VCaP (cell line): ENCODE measurements at regions not wholly inside any gene's neighbourhood (a gene's known extent, or its start where the extent isn't known, plus 50 kb on each side); places are given as distances from the start of the nearest gene placed in this dataset.
"Not testable (repeated sequence)": the region's sequence is repeated elsewhere in the genome, so short reads cannot be mapped to it uniquely, and the experiment has no call there.

Experiments used
- H3K27ac ChIP-seq: fragments of 450-650 bp; 2 replicates; pipeline ENCODE4 v1.5.1; 2017
- TF ChIP-seq, protein P1 (sequence below): fragments of 450-650 bp; conservative IDR thresholded peaks from 2 replicates; pipeline ENCODE4 v1.5.1; 2017; ENCODE audit warnings: mild to moderate bottlenecking, moderate library complexity

DNA sequence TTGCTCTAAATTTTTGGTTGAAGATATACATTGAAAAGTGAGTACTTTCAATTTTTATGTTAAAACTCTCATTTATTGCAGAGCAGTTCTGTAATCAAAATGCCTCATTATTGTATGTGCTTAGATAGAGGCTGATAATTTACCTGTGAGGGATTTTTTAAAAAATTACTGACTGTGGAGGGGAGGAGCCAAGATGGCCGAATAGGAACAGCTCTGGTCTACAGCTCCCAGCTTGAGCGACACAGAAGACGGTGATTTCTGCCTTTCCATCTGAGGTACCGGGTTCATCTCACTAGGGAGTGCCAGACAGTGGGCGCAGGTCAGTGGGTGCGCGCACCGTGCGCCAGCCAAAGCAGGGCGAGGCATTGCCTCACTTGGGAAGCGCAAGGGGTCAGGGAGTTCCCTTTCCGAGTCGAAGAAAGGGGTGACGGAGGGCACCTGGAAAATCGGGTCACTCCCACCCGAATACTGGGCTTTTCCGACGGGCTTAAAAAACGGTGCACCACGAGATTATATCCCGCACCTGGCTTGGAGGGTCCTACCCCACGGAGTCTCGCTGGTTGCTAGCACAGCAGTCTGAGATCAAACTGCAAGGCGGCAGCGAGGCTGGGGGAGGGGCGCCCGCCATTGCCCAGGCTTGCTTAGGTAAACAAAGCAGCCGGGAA is 89.4 kb downstream of the DDX11 start:
- H3K27ac ChIP-seq, result not testable (repeated sequence)

DNA sequence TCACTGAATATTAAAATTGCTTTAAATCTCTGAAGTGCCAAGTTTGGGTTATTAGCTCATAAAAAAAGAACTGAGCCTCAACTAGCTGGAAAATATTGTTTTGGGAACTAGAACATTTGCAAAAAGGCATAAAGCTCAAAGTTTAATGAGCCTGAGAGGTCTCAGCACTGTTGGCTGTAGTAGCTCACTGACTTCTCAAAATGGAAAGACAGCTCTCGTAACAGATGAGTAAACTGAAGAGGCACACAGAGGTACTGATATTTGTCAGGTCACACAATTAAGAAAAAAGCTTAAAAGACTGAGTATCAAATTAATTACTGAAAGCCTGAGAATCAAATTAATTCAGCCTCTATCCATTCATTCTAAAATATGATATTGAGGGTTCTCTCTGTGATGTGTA is 100.6 kb downstream of the DDX11 start:
- not testable (repeated sequence) for H3K27ac ChIP-seq

DNA sequence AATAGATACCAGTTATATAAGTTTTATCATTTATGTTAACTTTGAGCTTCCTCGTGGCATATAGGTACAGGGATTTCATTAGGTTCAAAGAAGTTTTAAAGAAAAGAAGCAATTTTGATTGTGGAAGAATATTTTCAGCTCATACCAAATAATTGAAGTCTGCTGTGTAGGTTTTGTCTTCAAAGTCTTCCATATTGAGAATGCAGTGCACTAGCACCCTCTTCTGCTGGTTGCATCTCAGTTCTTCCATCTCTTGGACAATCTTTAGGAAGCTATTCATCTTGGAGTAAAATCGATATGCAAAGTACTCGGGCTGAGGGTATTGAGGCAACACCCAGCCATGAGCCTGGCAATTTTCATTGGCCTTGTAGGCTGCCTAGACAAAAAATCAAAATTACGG is 103.9 kb downstream of the DDX11 start:
- H3K27ac ChIP-seq, result not testable (repeated sequence)
- TF ChIP-seq, protein P1, sequence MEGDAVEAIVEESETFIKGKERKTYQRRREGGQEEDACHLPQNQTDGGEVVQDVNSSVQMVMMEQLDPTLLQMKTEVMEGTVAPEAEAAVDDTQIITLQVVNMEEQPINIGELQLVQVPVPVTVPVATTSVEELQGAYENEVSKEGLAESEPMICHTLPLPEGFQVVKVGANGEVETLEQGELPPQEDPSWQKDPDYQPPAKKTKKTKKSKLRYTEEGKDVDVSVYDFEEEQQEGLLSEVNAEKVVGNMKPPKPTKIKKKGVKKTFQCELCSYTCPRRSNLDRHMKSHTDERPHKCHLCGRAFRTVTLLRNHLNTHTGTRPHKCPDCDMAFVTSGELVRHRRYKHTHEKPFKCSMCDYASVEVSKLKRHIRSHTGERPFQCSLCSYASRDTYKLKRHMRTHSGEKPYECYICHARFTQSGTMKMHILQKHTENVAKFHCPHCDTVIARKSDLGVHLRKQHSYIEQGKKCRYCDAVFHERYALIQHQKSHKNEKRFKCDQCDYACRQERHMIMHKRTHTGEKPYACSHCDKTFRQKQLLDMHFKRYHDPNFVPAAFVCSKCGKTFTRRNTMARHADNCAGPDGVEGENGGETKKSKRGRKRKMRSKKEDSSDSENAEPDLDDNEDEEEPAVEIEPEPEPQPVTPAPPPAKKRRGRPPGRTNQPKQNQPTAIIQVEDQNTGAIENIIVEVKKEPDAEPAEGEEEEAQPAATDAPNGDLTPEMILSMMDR, result peak; percentile 54

DNA sequence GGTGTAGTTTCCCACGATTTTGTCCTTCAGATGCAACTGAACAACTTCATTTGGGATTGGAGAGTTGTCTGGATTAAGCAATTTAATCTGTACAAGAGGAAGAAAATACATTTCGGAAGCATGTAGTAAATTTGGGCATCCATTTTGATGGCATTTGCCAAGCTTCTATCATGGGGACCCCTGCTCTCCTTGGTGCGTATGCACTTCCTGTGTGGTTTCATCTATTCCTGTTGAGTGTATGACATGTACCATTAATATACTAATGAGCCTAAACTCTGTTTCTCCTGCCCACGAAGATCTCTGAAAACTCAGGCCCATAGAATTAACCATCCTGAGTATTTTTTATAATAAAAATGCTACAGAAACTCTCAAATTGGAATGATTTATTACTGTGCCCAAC is 105.2 kb downstream of the DDX11 start:
- H3K27ac ChIP-seq, result not testable (repeated sequence)

DNA sequence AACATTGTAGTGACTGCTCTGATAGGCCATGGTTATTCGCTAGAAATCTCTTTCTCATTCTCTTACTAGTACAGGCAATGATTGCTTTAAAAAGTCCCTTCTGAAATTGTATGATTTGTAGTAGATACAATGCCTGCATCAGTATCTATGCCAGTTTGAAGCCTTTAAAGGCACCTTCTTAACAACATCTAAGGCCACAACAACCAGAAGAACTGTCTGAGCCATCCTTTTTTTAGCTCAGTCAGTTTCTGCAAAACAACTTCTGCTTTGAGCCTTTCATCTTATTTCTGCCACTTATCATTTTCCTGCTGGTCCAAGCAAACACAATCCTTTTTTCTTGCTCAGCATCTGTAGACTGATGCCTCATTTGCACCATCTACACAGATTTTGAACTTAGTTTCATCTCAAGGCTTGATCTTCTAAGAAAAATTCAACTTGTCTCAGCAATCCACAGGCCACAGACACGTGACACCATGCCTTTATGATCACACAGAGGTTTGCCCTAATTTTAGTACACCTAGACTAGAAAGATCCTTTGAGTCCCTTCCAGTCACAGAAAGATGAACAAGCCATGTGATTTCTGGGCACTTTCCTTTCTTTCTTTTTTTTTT is 106.1 kb downstream of the DDX11 start:
- H3K27ac ChIP-seq, result not testable (repeated sequence)

DNA sequence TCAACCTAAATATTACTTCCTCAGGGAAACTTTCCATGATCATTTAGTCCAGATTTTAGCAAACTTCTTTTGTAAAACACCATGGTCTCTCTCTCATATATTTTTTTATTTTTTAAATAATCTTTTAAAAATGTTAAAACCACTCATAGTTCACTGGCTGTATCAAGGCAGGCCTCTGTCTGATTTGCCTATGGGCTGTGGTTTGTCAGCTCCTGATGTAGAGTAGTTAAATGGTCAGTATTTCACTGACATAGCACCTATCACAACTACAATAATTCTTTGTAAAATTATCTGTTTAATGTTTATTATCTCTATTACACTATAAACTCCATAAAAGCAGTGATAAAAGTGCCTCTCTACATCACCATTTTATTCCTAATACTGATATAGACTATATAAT is 108.9 kb downstream of the DDX11 start:
- not testable (repeated sequence) for H3K27ac ChIP-seq

DNA sequence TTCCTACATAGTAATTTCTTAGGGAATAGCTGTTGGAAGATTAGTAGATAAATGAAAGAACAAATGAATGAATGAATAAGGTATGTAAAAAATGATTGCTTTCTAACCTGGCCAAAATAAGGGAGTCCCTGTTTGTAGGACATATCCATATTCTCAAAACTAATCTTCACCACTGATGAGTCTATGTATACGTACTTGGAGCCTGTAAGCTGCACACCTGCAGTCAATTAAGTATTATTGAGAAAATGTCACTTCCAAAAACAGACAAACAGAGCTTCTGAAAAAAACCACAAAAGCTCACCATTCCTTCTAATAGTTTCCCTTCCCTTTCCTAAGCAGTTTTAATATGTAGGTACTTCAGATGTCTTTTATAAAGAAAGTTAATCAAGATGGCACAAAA is 109.4 kb downstream of the DDX11 start:
- H3K27ac ChIP-seq, result not testable (repeated sequence)

DNA sequence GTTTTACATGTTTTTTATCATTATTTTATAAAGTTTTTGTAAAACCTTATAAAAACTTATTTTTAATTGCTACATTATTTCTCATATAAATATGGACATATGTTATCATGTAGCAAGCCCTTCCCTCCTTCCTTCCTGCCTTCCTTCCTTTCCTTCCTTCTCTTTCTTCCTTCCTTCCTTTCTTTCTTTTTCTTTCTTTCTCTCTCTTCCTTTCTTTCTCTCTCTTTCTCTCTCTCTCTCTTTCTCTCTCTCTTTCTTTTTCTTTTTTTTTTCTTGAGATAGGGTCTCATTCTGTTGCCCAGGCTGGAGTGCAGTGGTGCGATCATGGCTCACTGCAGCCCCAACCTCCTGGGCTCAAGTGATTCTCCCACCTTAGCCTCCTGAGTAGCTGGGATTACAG is 110.2 kb downstream of the DDX11 start:
- H3K27ac ChIP-seq, result not testable (repeated sequence)

DNA sequence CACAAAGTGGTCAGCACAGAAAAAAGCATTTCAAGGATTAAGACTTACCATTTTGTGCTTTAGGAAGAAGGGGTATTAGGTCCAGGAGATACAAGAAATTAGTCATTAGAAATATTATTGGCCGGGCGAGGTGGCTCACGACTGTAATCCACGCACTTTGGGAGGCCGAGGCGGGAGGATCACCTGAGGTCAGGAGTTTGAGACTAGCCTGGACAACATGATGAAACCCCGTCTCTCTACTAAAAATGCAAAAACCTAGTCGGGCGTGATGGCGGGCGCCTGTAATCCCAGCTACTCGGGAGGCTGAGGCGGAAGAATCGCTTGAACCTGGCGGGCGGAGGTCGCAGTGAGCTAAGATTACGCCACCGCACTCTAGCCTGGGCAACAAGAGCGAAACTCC is 111.0 kb downstream of the DDX11 start:
- not testable (repeated sequence) for H3K27ac ChIP-seq

DNA sequence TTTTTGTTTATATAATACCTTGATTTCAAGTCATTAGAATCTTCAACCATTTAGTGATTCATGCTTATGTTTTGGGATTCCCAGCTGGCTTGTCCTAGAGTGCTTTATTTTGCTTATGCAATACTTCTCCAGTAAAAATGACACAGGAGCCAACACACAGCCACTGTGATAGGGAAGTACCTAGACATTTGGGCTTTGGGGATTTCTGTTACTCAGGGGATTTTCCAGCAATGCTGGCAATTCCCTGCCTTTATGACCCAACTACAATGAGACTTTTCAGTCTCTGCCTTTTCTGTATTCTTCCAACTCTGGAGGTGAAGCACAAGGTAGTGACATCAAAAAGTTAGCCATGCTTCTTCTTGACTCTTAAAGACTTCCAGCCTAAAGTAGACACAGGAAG is 119.0 kb downstream of the DDX11 start:
- H3K27ac ChIP-seq, result not testable (repeated sequence)

DNA sequence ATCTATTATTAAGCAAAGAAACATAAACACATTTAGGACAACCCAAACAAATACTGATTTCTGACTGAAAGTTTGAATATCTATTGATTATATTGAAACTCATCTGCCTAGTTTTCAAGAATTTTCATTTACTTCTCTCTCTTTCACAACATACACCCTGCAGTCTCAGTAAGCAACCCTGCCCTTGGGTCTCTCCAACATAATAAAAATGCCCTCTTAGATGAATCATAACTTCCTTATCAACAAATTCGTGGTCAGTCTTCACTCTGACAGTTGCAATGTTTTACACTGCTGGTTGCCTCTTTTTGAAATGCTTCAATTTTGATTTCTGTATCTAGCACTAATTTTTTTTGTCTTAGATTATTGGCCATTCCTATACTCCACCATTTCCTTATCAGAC is 122.0 kb downstream of the DDX11 start:
- not testable (repeated sequence) for H3K27ac ChIP-seq

DNA sequence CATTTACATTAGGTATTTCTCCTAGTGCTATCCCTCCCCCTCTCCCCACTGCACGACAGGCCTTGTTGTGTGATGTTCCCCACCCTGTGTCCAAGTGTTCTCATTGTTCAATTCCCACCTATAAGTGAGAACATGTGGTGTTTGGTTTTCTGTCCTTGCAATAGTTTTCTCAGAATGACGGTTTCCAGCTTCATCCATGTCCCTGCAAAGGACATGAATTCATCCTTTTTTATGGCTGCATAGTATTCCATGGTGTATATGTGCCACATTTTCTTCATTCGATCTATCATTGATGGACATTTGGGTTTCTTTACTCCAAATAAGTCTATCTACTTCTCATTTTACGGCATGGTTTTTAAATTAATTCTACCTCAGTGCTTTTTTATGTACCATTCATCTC is 125.8 kb downstream of the DDX11 start:
- H3K27ac ChIP-seq, result not testable (repeated sequence)

DNA sequence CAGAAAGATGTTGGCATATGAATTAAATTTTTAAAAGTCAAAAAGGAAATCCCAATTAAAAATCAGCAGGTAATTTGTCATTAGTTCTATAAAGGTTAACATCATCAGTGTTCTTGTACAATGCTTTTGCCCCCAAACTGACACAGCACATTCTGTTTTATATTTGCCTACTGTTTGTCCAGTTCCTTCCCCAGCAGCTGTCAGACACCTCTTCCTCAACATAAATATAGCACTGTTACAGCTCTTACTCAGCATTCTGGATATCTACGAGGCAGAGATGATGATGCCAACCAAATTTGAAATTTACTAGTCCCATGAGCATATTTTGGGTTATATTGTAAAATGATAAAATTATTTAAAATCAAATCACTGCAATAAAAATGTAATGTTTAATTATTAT is 124.6 kb downstream of the SINHCAF start:
- no peak overlapping the region for H3K27ac ChIP-seq
- TF ChIP-seq, protein P1, result no peak

DNA sequence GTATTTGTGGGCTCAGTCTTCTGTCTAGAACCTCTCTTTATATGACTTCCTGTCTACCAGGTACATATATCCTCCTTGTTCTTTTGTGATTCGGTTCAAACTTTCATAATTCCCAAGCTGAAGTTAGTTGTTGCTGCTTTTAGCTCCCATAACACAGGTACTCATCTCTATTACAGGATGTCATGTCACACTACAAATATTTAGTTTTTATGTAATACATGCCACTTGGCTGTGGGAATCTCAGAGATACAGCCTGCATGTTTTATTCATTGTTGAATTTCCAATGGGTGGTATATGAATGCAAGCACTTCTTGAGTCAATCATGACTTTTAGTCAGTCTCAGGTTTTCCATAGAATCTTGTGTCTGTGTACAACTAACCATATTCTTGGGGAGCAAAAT is 122.7 kb downstream of the SINHCAF start:
- no peak overlapping the region for H3K27ac ChIP-seq
- TF ChIP-seq, protein P1, result no peak
